Neural progenitor cell (in vitro differentiated cells): ENCODE measurements at regions not wholly inside any gene's neighbourhood (a gene's known extent, or its start where the extent isn't known, plus 50 kb on each side); places are given as distances from the start of the nearest gene placed in this dataset.

Experiments used
- DNase-seq: peaks from one replicate; pipeline ENCODE4 v3.0.0-alpha.2; 2016; ENCODE audit warnings: low spot score
- H2AFZ ChIP-seq: fragments of 200-600 bp; sonication (generic); replicated peaks from 2 replicates; pipeline ENCODE4 v1.6.1; 2016; ENCODE audit warnings: antibody characterized with exemption
- H3F3A ChIP-seq: fragments of 200-600 bp; sonication (generic); 2 replicates; pipeline ENCODE4 v1.6.1; 2016; ENCODE audit warnings: antibody characterized with exemption, low read depth
- H3K27ac ChIP-seq: fragments of 200-600 bp; sonication (generic); 2 replicates; pipeline ENCODE4 v1.5.1; 2016; ENCODE audit warnings: mild to moderate bottlenecking
- H3K27me3 ChIP-seq: fragments of 200-600 bp; sonication (generic); 2 replicates; pipeline ENCODE4 v1.6.1; 2016; ENCODE audit warnings: mild to moderate bottlenecking, moderate library complexity
- H3K36me3 ChIP-seq: fragments of 200-600 bp; sonication (generic); 2 replicates; pipeline ENCODE4 v1.5.1; 2016
- H3K4me1 ChIP-seq: fragments of 200-600 bp; sonication (generic); 2 replicates; pipeline ENCODE4 v1.6.1; 2016; ENCODE audit warnings: mixed run types
- H3K4me2 ChIP-seq: fragments of 200-600 bp; sonication (generic); 2 replicates; pipeline ENCODE4 v1.6.1; 2016
- H3K4me3 ChIP-seq: fragments of 200-600 bp; sonication (generic); 2 replicates; pipeline ENCODE4 v1.5.1; 2016
- H3K79me2 ChIP-seq: fragments of 200-600 bp; sonication (generic); 2 replicates; pipeline ENCODE4 v1.6.1; 2016; ENCODE audit warnings: low read depth
- H3K9ac ChIP-seq: fragments of 200-600 bp; sonication (generic); 2 replicates; pipeline ENCODE4 v1.6.1; 2016
- H3K9me3 ChIP-seq: fragments of 200-600 bp; sonication (generic); 2 replicates; pipeline ENCODE4 v1.5.1; 2016; ENCODE audit warnings: low read depth
- H4K20me1 ChIP-seq: fragments of 200-600 bp; sonication (generic); 2 replicates; pipeline ENCODE4 v1.6.1; 2016; ENCODE audit warnings: low read depth
- H3K27ac Mint-ChIP-seq: 3 replicates; pipeline ENCODE4 v1.8.0; 2021; ENCODE audit warnings: mixed read lengths
- H3K27me3 Mint-ChIP-seq: 2 replicates; pipeline ENCODE4 v1.8.0; 2022; ENCODE audit warnings: low read depth, mild to moderate bottlenecking, inconsistent platforms, moderate library complexity, mixed read lengths; ENCODE audit not compliant: insufficient read depth
- H3K36me3 Mint-ChIP-seq: 3 replicates; pipeline ENCODE4 v1.8.0; 2021; ENCODE audit warnings: mixed read lengths
- H3K4me1 Mint-ChIP-seq: 3 replicates; pipeline ENCODE4 v1.8.0; 2021; ENCODE audit warnings: mixed read lengths
- H3K4me3 Mint-ChIP-seq: 3 replicates; pipeline ENCODE4 v1.8.0; 2021; ENCODE audit warnings: mild to moderate bottlenecking, moderate library complexity, mixed read lengths
- H3K9me3 Mint-ChIP-seq: 3 replicates; pipeline ENCODE4 v1.8.0; 2020; ENCODE audit warnings: mixed read lengths
- CTCF ChIP-seq: fragments of 200-600 bp; sonication (generic); IDR thresholded peaks from 2 replicates; pipeline ENCODE4 v1.5.1; 2017; ENCODE audit warnings: antibody characterized with exemption, mild to moderate bottlenecking
- EZH2 ChIP-seq: fragments of 200-600 bp; sonication (generic); IDR thresholded peaks from 2 replicates; pipeline ENCODE4 v1.6.1; 2017; ENCODE audit warnings: antibody characterized with exemption, mild to moderate bottlenecking, moderate library complexity
- EZH2phosphoT487 ChIP-seq: fragments of 200-600 bp; sonication (generic); IDR thresholded peaks from 2 replicates; pipeline ENCODE4 v1.6.1; 2017; ENCODE audit warnings: antibody characterized with exemption

DNA sequence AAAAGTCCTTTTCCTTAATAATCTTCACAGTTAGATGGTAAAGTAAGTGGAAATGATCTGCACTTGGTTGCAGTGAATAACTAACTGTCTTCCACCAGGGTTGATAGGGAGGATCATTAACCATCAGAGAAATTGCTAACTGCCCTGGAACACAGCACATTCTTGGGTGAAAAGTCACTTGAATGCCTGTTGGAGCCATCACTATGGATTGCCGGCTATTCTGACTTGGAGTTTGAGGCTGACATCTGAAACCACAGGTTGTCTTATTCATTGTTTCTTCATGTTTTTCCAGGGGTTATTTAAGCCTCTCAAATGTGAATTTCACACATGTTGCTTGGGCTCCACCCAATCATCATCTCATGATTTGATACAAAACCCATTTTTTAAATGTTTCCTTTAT, 901.4 kb downstream of the MCTP2 start:
- Mint-ChIP-seq H3K4me3 (no peak overlapping the region), H3K27me3 (peaks cover 2% of the 10 kb centered on the region), H3K36me3 (no peaks in the 10 kb centered on the region), H3K27ac (no peak overlapping the region), H3K4me1 (peaks cover 10% of the 10 kb centered on the region), H3K9me3 (no peaks in the 10 kb centered on the region)
- H3K4me1 ChIP-seq, result no peaks in the 10 kb centered on the region
- no peak overlapping the region for H3K4me2 ChIP-seq
- no peaks in the 10 kb centered on the region for H4K20me1 ChIP-seq
- no peaks in the 10 kb centered on the region for H3K27me3 ChIP-seq
- no peaks in the 10 kb centered on the region for H3K79me2 ChIP-seq
- no peaks in the 10 kb centered on the region for H3F3A ChIP-seq
- H3K9ac ChIP-seq, result no peak overlapping the region
- no peak for DNase-seq
- no peak overlapping the region for H3K4me3 ChIP-seq
- no peak overlapping the region for H3K27ac ChIP-seq
- H3K36me3 ChIP-seq, result no peaks in the 10 kb centered on the region
- TF ChIP-seq CTCF (no peak), EZH2phosphoT487 (no peak), EZH2 (no peak)
- no peaks in the 10 kb centered on the region for H3K9me3 ChIP-seq
- no peak overlapping the region for H2AFZ ChIP-seq

GRCh38 chr15:95134431-95135110, 903.2 kb downstream of the MCTP2 start:
- Mint-ChIP-seq H3K9me3 (no peaks in the 10 kb centered on the region), H3K27ac (no peak overlapping the region), H3K4me3 (no peak overlapping the region), H3K27me3 (peaks cover 2% of the 10 kb centered on the region), H3K36me3 (no peaks in the 10 kb centered on the region), H3K4me1 (peaks cover 10% of the 10 kb centered on the region)
- Histone ChIP-seq H3K27me3 (no peaks in the 10 kb centered on the region), H3K9me3 (no peaks in the 10 kb centered on the region), H2AFZ (no peak overlapping the region), H3K4me2 (no peak overlapping the region), H3K4me3 (no peak overlapping the region), H3F3A (no peaks in the 10 kb centered on the region), H3K79me2 (no peaks in the 10 kb centered on the region), H3K9ac (no peak overlapping the region), H4K20me1 (no peaks in the 10 kb centered on the region), H3K36me3 (no peaks in the 10 kb centered on the region), H3K27ac (no peak overlapping the region), H3K4me1 (no peaks in the 10 kb centered on the region)
- TF ChIP-seq CTCF (no peak), EZH2phosphoT487 (no peak), EZH2 (no peak)
- no peak for DNase-seq

- no peaks in the 10 kb centered on the region for H3K27me3 Mint-ChIP-seq
- Histone ChIP-seq H3K4me1 (no peaks in the 10 kb centered on the region), H3F3A (no peaks in the 10 kb centered on the region), H4K20me1 (no peaks in the 10 kb centered on the region), H3K36me3 (no peaks in the 10 kb centered on the region), H3K9ac (no peak overlapping the region), H3K27me3 (no peaks in the 10 kb centered on the region), H2AFZ (no peak overlapping the region), H3K4me2 (no peak overlapping the region), H3K79me2 (no peaks in the 10 kb centered on the region), H3K4me3 (no peak overlapping the region), H3K9me3 (no peaks in the 10 kb centered on the region), H3K27ac (no peak overlapping the region)
- H3K27ac Mint-ChIP-seq, result no peak overlapping the region
- H3K4me1 Mint-ChIP-seq, result no peaks in the 10 kb centered on the region
- no peak for TF ChIP-seq EZH2phosphoT487
- no peak for TF ChIP-seq CTCF
- no peak for TF ChIP-seq EZH2
- DNase-seq, result no peak
- H3K9me3 Mint-ChIP-seq, result no peaks in the 10 kb centered on the region
- no peak overlapping the region for H3K4me3 Mint-ChIP-seq
- no peaks in the 10 kb centered on the region for H3K36me3 Mint-ChIP-seq
Observed at GRCh38 chr15:95138604-95139270, 907.4 kb downstream of the MCTP2 start.
